Progenitor cell of endocrine pancreas (in vitro differentiated cells): ENCODE measurements at regions not wholly inside any gene's neighbourhood (a gene's known extent, or its start where the extent isn't known, plus 50 kb on each side); places are given as distances from the start of the nearest gene placed in this dataset.

Source experiments
- DNase-seq: peaks from one replicate; pipeline ENCODE4 v3.0.0; 2021; ENCODE audit warnings: low spot score; ENCODE audit not compliant: unreplicated experiment
- H3K27ac Mint-ChIP-seq: 2 replicates; pipeline ENCODE4 v1.8.0; 2021; ENCODE audit warnings: mild to moderate bottlenecking, moderate library complexity, mixed read lengths
- H3K27me3 Mint-ChIP-seq: 2 replicates; pipeline ENCODE4 v1.8.0; 2021; ENCODE audit warnings: mixed read lengths
- H3K36me3 Mint-ChIP-seq: 2 replicates; pipeline ENCODE4 v1.8.0; 2022; ENCODE audit warnings: mixed read lengths; ENCODE audit not compliant: insufficient read depth
- H3K4me1 Mint-ChIP-seq: 2 replicates; pipeline ENCODE4 v1.8.0; 2021; ENCODE audit warnings: low read depth, mixed read lengths
- H3K4me3 Mint-ChIP-seq: 2 replicates; pipeline ENCODE4 v1.8.0; 2021; ENCODE audit warnings: low read depth, mild to moderate bottlenecking, moderate library complexity, mixed read lengths
- H3K9me3 Mint-ChIP-seq: 2 replicates; pipeline ENCODE4 v1.8.0; 2021; ENCODE audit warnings: low read depth, mixed read lengths
- TF ChIP-seq, protein P1 (sequence below): fragments of 200-600 bp; sonication (generic); IDR thresholded peaks from one replicate; pipeline ENCODE4 v1.5.0; 2021; ENCODE audit warnings: antibody characterized with exemption, mild to moderate bottlenecking; ENCODE audit not compliant: unreplicated experiment

GRCh38 chr1:185368313-185368855, 51.3 kb upstream of the IVNS1ABP start:
- no peaks in the 10 kb centered on the region for H3K36me3 Mint-ChIP-seq
- no peak overlapping the region for H3K27ac Mint-ChIP-seq
- H3K27me3 Mint-ChIP-seq, result peaks cover 2% of the 10 kb centered on the region
- TF ChIP-seq, protein P1, sequence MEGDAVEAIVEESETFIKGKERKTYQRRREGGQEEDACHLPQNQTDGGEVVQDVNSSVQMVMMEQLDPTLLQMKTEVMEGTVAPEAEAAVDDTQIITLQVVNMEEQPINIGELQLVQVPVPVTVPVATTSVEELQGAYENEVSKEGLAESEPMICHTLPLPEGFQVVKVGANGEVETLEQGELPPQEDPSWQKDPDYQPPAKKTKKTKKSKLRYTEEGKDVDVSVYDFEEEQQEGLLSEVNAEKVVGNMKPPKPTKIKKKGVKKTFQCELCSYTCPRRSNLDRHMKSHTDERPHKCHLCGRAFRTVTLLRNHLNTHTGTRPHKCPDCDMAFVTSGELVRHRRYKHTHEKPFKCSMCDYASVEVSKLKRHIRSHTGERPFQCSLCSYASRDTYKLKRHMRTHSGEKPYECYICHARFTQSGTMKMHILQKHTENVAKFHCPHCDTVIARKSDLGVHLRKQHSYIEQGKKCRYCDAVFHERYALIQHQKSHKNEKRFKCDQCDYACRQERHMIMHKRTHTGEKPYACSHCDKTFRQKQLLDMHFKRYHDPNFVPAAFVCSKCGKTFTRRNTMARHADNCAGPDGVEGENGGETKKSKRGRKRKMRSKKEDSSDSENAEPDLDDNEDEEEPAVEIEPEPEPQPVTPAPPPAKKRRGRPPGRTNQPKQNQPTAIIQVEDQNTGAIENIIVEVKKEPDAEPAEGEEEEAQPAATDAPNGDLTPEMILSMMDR, result no peak
- H3K4me3 Mint-ChIP-seq, result no peak overlapping the region
- peaks cover 4% of the 10 kb centered on the region for H3K4me1 Mint-ChIP-seq
- no peak for DNase-seq
- no peaks in the 10 kb centered on the region for H3K9me3 Mint-ChIP-seq

DNA sequence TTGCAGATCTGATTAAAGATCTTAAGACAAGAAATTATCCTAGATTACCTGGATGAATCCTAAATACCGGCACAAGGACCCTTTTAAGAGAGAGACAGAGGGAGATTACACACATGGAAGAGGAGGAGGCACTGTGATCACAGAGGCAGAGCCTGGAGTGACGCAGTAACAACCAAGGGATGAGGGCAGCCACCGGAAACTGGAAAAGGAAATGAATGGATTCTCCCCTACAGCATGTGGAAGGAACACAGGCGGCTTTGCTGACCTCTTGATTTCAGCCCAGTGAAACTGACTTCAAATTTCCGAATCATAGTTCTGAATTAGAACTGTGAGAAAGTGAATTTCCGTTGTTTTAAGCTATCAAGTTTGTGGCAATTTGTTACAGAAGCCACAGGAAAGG, 50.2 kb upstream of the IVNS1ABP start:
- H3K27me3 Mint-ChIP-seq, result peaks cover 2% of the 10 kb centered on the region
- H3K4me3 Mint-ChIP-seq, result no peak overlapping the region
- H3K9me3 Mint-ChIP-seq, result peaks cover 5% of the 10 kb centered on the region
- DNase-seq, result no peak
- peaks cover 4% of the 10 kb centered on the region for H3K4me1 Mint-ChIP-seq
- H3K27ac Mint-ChIP-seq, result no peak overlapping the region
- TF ChIP-seq, protein P1, result no peak
- peaks cover 1% of the 10 kb centered on the region for H3K36me3 Mint-ChIP-seq
